ENCODE measurements at regions not wholly inside any gene's neighbourhood (a gene's known extent, or its start where the extent isn't known, plus 50 kb on each side); places are given as distances from the start of the nearest gene placed in this dataset.

- ChIA-PET POLR2A (no interaction called here), CTCF (no interaction called here)
- Histone ChIP-seq H3K4me1 (ENCODE audit: control insufficient read depth, insufficient read depth, low read length) (no peaks in the 10 kb centered on the region), H3K36me3 (ENCODE audit: control insufficient read depth in 2 of 2, insufficient read depth in 1 of 2, low read length in 2 of 2) (no peaks in the 10 kb centered on the region), H3K27ac (ENCODE audit: extremely low read depth, low read depth, low read length) (no peak overlapping the region), H3K9me3 (ENCODE audit: control insufficient read depth, insufficient read depth, low read depth, low read length) (no peaks in the 10 kb centered on the region), H3K4me3 (ENCODE audit: low read depth, low read length) (no peak overlapping the region)
- TF ChIP-seq ZBTB48 (tag by site-specific recombination; IDR thresholded peaks at IDR 0.05) (no peak), ZNF398 (tag by site-specific recombination; IDR thresholded peaks at IDR 0.05) (no peak), ZNF169 (tag by site-specific recombination; IDR thresholded peaks at IDR 0.05) (no peak), ZNF426 (tag by site-specific recombination; IDR thresholded peaks at IDR 0.05) (no peak), ZNF354C (tag by site-specific recombination; IDR thresholded peaks at IDR 0.05; ENCODE audit: borderline replicate concordance, low read depth) (no peak), ZNF544 (tag by site-specific recombination; IDR thresholded peaks at IDR 0.05) (no peak), ZNF510 (tag by site-specific recombination; IDR thresholded peaks at IDR 0.05; ENCODE audit: insufficient replicate concordance) (no peak), ZNF514 (tag by site-specific recombination; IDR thresholded peaks at IDR 0.05) (no peak), ZNF624 (tag by site-specific recombination; IDR thresholded peaks at IDR 0.05) (no peak), ZNF830 (tag by site-specific recombination; IDR thresholded peaks at IDR 0.05; ENCODE audit: low read depth) (no peak), REPIN1 (tag by site-specific recombination; IDR thresholded peaks at IDR 0.05; ENCODE audit: low read depth) (no peak), ZNF266 (tag by site-specific recombination; IDR thresholded peaks at IDR 0.05; ENCODE audit: low read depth) (no peak)
- TF ChIP-seq, protein P1, sequence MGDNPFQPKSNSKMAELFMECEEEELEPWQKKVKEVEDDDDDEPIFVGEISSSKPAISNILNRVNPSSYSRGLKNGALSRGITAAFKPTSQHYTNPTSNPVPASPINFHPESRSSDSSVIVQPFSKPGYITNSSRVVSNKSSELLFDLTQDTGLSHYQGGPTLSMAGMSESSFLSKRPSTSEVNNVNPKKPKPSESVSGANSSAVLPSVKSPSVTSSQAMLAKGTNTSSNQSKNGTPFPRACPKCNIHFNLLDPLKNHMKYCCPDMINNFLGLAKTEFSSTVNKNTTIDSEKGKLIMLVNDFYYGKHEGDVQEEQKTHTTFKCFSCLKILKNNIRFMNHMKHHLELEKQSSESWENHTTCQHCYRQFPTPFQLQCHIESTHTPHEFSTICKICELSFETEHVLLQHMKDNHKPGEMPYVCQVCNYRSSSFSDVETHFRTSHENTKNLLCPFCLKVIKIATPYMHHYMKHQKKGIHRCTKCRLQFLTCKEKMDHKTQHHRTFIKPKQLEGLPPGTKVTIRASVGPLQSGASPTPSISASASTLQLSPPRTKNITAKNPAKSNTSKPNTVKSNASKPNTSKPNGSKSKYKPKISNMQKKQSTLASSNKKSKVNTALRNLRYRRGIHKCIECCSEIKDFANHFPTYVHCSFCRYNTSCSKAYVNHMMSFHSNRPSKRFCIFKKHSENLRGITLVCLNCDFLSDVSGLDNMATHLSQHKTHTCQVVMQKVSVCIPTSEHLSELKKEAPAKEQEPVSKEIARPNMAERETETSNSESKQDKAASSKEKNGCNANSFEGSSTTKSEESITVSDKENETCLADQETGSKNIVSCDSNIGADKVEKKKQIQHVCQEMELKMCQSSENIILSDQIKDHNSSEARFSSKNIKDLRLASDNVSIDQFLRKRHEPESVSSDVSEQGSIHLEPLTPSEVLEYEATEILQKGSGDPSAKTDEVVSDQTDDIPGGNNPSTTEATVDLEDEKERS (tag by site-specific recombination; IDR thresholded peaks at IDR 0.05): no peak
- TF ChIP-seq, protein P2, sequence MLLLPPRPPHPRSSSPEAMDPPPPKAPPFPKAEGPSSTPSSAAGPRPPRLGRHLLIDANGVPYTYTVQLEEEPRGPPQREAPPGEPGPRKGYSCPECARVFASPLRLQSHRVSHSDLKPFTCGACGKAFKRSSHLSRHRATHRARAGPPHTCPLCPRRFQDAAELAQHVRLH (tag by site-specific recombination; IDR thresholded peaks at IDR 0.05): no peak
- TF ChIP-seq, protein P3, sequence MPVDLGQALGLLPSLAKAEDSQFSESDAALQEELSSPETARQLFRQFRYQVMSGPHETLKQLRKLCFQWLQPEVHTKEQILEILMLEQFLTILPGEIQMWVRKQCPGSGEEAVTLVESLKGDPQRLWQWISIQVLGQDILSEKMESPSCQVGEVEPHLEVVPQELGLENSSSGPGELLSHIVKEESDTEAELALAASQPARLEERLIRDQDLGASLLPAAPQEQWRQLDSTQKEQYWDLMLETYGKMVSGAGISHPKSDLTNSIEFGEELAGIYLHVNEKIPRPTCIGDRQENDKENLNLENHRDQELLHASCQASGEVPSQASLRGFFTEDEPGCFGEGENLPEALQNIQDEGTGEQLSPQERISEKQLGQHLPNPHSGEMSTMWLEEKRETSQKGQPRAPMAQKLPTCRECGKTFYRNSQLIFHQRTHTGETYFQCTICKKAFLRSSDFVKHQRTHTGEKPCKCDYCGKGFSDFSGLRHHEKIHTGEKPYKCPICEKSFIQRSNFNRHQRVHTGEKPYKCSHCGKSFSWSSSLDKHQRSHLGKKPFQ (tag by site-specific recombination; IDR thresholded peaks at IDR 0.05): no peak
Measured at GRCh38 chrX:1946974-1947373, 332.1 kb downstream of the ASMT start.
